C1 segment of cervical spinal cord (tissue), 14 donors: ENCODE measurements at regions not wholly inside any gene's neighbourhood (a gene's known extent, or its start where the extent isn't known, plus 50 kb on each side); places are given as distances from the start of the nearest gene placed in this dataset.

Experiments
- DNase-seq, 14 donors: peaks; one replicate each; lab custom pipeline; 2025; lab: John Stamatoyannopoulos, UW

DNA sequence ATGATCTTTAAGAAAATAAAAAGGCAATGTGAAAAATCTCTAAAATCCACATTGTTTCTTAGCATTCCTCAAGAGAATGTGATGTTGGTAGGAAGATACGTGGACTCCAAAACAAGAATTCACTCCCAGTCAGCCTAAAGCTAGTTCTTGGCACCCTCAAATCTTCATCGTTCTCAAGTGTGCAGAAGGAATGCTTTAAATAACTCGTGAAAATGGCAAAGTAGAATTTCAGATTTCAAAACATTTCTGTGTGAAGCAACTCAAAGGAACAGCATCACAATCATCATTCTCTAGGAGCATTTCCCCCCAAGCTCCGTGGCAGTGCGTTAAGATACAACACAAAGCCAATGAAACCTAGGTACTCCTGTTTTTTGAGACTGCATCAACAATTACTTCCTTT is 185.1 kb upstream of the DMAC1 start:
- DNase-seq = peak in 1 of 14 donors; percentile 15

- DNase-seq = peak in 1 of 14 donors; percentile 18
These were observed 184.6 kb upstream of the DMAC1 start for GRCh38 chr9:7984203-7984602.

GRCh38 chr9:7983490-7983889 is 183.9 kb upstream of the DMAC1 start:
- peak in 1 of 14 donors; percentile 45 for DNase-seq

- peak in 2 of 14 donors; percentile 8 to 41 for DNase-seq
These were observed 183.3 kb upstream of the DMAC1 start for GRCh38 chr9:7982907-7983306.

DNA sequence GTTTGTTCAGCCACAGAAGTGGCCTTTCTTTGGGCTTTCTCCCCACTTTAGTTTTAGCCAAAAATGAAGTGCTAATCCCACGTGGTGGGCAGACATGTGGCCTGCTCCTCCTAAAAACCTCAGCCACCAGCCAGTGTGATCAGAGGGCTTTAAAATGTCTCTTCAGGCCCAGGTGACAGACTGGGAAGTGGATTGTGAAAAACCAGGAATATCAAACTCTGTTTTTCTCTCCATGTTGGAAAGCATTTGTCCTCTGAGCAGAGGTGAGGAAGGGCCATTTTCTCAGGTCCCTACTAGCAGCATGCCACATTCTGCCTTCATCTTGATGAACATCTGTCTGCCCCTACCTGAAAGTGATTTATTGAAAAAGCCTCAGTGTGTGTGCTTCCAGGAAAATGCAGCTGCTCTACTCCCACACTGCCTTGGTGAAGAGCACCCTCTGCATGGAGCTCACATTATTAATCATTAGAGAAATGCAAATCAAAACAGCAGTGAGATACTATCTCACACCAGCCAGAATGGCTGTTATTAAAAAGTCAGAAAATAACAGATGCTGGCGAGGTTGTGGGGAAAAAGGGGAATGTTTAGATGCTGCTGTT is 181.2 kb upstream of the DMAC1 start:
- DNase-seq = no peak

DNA sequence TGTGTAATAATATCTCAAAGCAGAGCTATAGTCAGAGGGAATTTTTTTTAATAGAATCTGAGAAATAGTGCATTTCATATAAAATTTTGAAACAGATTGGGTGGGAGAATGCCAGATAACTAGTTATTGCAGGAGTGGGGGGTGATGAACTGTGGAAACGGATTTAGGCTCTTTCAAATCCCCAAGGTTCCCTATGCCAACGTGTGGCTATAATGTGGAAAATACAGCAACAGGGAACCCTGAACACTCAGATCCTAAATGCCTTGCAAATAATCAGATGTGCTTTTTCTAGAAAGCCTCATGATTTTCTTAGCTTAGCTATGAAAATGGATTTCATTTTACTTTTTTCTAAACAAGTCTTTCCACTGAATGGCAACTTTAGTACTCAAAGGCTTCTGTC is 180.5 kb upstream of the DMAC1 start:
- DNase-seq = no peak

DNA sequence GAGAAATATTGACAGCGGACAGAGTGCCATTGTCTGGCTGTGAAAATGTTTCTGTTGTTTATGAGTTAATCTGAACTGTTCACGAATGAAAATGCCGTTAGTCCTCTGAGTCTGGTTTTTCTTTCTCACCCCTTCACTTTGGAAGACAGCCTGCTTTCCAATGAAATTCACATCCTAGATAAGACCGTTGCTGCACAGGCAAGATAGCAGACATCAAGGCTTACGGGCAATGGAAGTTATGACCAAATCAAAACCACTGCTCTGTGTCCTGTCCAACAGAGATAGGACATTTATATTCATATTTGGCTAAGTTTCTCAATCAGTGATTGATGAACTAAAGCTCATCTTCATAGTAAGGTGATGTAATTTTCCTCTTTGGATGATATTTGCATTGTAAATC is 180.0 kb upstream of the DMAC1 start:
- no peak for DNase-seq

GRCh38 chr9:7977586-7977985 is 178.0 kb upstream of the DMAC1 start:
- no peak for DNase-seq

DNA sequence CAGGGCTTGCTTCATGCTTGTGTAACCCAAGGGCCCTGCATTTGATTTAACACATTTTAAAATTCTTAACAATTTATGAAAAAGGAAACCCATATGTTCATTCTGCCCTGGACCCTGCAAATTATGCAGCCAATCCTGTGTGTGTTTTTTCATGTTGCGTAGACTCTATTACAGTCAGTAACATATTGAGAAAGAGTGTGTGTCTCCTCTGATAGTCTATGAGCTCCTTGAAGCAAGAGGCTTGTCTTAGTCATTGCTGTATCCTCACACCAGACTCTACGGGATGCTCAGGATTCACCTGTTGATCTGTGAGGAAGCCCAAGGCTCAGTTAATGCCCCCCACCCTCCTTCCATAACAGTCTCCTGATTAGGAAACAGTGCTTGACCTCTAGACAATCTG is 177.3 kb upstream of the DMAC1 start:
- DNase-seq = no peak

- DNase-seq = no peak
These were observed 176.7 kb upstream of the DMAC1 start for GRCh38 chr9:7976167-7976755.

GRCh38 chr9:7975336-7975735 is 175.8 kb upstream of the DMAC1 start:
- no peak for DNase-seq

GRCh38 chr9:7974335-7974960 is 174.9 kb upstream of the DMAC1 start:
- DNase-seq = no peak

- no peak for DNase-seq
These were observed 173.5 kb upstream of the DMAC1 start for GRCh38 chr9:7973123-7973522.

DNA sequence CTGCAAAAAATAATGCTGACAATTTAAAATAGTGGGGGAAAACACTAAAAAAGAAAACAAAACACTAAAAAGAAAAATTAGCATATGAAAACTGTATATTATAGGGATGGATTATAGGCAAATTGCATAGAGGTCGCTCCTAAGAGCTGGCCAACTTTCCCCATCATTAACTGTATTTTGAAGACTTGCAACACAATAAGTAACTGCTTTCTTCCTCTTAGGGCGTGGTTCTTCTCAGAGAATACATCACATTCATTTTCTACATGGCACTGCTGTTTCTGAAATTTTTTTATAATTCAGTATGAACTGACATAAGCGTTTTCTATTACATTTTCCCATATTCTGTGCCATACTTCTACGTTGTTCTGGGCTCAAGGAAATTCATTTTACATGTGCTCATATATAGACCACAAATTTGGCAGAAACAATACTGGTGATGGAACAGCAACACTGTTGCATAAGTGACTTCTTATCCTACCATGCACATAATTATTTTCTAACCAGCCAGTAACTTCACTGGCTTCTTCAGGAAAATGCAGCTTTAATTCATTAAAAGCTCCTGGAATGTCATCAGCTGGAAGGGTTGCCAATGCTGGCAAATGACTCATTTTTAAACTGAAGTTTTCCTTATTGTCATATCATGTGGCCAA is 171.2 kb upstream of the DMAC1 start:
- no peak for DNase-seq

- no peak for DNase-seq
These were observed 169.1 kb upstream of the DMAC1 start for GRCh38 chr9:7968687-7969086.

DNA sequence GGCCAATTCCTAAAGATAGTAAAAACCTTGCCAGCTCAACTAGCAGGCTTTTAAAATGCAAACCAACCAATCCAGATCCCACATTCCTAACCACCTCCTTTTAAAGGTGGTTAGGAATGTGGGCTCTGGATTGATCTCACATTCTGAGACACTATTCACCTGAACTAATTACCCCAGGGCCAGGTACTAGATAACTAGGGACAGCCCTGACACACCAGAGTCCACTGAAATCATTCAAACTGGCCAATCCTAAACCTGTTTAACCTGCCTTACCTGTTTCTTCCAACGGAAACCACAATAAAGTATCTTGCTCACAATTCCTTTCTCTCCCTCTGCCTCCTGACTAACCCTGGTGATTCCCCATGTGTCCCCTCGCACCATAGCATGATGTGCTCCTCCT is 168.3 kb upstream of the DMAC1 start:
- DNase-seq = no peak

GRCh38 chr9:7967093-7967827 is 167.7 kb upstream of the DMAC1 start:
- DNase-seq = no peak

DNA sequence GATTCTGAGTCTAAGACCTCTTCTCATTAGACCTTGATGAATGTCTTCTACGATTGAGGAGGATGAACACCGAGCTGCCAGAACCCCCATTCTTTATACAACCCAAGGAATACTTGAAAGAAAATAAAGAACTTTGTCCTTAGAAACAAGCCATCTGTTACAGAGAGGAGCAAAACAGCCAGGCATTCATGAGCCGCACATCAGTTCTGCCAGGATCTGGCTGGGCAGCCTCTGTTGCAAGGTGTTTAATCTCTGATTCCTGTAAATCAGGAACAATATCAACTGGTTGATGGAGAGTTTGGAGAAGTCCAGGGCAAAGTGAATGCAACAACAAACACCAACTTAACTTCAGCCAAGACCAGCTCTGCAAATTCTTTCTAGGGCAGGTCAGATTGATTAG is 165.5 kb upstream of the DMAC1 start:
- peak in 1 of 14 donors; percentile 37 for DNase-seq

GRCh38 chr9:7963026-7963425 is 163.4 kb upstream of the DMAC1 start:
- DNase-seq = no peak

GRCh38 chr9:7961076-7961475 is 161.5 kb upstream of the DMAC1 start:
- DNase-seq = no peak

DNA sequence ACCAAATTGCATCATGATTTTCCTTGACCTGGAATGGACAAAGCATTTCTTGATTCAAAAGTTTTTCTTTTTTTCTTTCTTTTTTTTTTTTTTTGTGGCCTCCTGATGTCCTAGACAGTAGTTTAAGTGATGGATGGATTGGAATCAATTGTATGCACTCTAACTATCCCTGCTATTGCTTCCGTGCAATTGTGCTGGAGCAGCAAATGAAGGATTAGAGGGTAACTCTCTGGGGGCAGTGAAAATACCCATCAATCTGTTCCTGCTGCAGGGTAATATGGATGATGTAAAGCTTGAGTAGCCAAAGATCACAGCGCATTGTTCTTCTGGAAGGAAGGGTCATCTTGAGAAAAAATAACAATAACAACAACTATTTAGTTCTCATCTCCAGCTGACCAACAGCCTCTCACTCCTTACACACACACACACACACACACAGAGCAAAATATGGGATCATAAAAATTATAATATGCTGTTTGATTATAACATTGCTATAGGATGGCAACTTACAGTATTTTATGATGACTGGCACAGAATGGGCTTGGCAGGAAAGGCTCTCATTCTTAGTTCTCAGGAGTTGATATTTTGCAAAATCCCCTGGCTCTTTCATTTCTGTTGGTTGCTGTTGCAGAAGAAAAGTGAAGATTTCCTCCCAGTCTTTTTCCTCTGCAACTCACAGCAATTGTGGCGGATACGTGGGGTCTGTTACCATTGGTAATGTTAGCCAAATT is 160.9 kb upstream of the DMAC1 start:
- no peak for DNase-seq
